ENCODE measurements at regions not wholly inside any gene's neighbourhood (a gene's known extent, or its start where the extent isn't known, plus 50 kb on each side); places are given as distances from the start of the nearest gene placed in this dataset.

GRCh38 chr20:56871691-56872090, 242.6 kb downstream of the TFAP2C start:
- POLR2A ChIA-PET, result no interaction called here
- Histone ChIP-seq H3K4me1 (ENCODE audit: control extremely low read depth in 1 of 4, control insufficient read depth in 4 of 4, insufficient read depth in 4 of 4, low read length in 3 of 4) (no peaks in the 10 kb centered on the region), H3K9me3 (ENCODE audit: control extremely low read depth in 1 of 5, control insufficient read depth in 4 of 5, insufficient read depth in 2 of 5, low read depth in 1 of 5, low read length in 4 of 5) (peaks cover 0 to 9% (median 2%) of the 10 kb centered on the region in 5 experiments), H3K27me3 (replicated peaks in 2 of 5; ENCODE audit: control insufficient read depth in 4 of 5, insufficient read depth in 5 of 5, low read length in 4 of 5) (peaks cover 0 to 6% (median 2%) of the 10 kb centered on the region in 5 experiments), H3K36me3 (ENCODE audit: control insufficient read depth in 4 of 4, insufficient read depth in 4 of 4, low read length in 3 of 4) (no peaks in the 10 kb centered on the region), H3K27ac (ENCODE audit: insufficient read depth in 1 of 2, low read depth in 1 of 2, low read length in 2 of 2, poor library complexity in 1 of 2, severe bottlenecking in 2 of 2) (no peak overlapping the region), H3K4me3 (ENCODE audit: control insufficient read depth in 1 of 7, extremely low read depth in 1 of 7, insufficient read depth in 4 of 7, low read depth in 2 of 7, low read length in 6 of 7) (no peak overlapping the region)
- no peak for DNase-seq
- 81% methylated on average over 11 of the region's 11 CpGs for WGBS (ENCODE audit: insufficient coverage)
- CTCF ChIA-PET, result no interaction called here

- ChIA-PET CTCF (no interaction called here), POLR2A (no interaction called here)
- over 99% methylated on average over 8 of the region's 11 CpGs for WGBS (ENCODE audit: insufficient coverage)
- Histone ChIP-seq H3K27ac (ENCODE audit: insufficient read depth in 1 of 2, low read depth in 1 of 2, low read length in 2 of 2, poor library complexity in 1 of 2, severe bottlenecking in 2 of 2) (no peak overlapping the region), H3K9me3 (ENCODE audit: control extremely low read depth in 1 of 5, control insufficient read depth in 4 of 5, insufficient read depth in 2 of 5, low read depth in 1 of 5, low read length in 4 of 5) (peaks cover 0 to 9% (median 0%) of the 10 kb centered on the region in 5 experiments), H3K4me1 (ENCODE audit: control extremely low read depth in 1 of 4, control insufficient read depth in 4 of 4, insufficient read depth in 4 of 4, low read length in 3 of 4) (no peaks in the 10 kb centered on the region), H3K36me3 (ENCODE audit: control insufficient read depth in 4 of 4, insufficient read depth in 4 of 4, low read length in 3 of 4) (no peaks in the 10 kb centered on the region), H3K27me3 (replicated peaks in 2 of 5; ENCODE audit: control insufficient read depth in 4 of 5, insufficient read depth in 5 of 5, low read length in 4 of 5) (peaks cover 0 to 7% (median 2%) of the 10 kb centered on the region in 5 experiments), H3K4me3 (ENCODE audit: control insufficient read depth in 1 of 7, extremely low read depth in 1 of 7, insufficient read depth in 4 of 7, low read depth in 2 of 7, low read length in 6 of 7) (no peak overlapping the region)
- DNase-seq, result no peak
These were observed 243.7 kb downstream of the TFAP2C start for GRCh38 chr20:56872620-56873458.

GRCh38 chr20:56873836-56874235, 244.7 kb downstream of the TFAP2C start:
- Histone ChIP-seq H3K4me1 (ENCODE audit: control extremely low read depth in 1 of 4, control insufficient read depth in 4 of 4, insufficient read depth in 4 of 4, low read length in 3 of 4) (no peaks in the 10 kb centered on the region), H3K27ac (ENCODE audit: insufficient read depth in 1 of 2, low read depth in 1 of 2, low read length in 2 of 2, poor library complexity in 1 of 2, severe bottlenecking in 2 of 2) (no peak overlapping the region), H3K27me3 (replicated peaks in 2 of 5; ENCODE audit: control insufficient read depth in 4 of 5, insufficient read depth in 5 of 5, low read length in 4 of 5) (peaks cover 0 to 10% (median 2%) of the 10 kb centered on the region in 5 experiments), H3K9me3 (ENCODE audit: control extremely low read depth in 1 of 5, control insufficient read depth in 4 of 5, insufficient read depth in 2 of 5, low read depth in 1 of 5, low read length in 4 of 5) (peaks cover 0 to 3% (median 0%) of the 10 kb centered on the region in 5 experiments), H3K4me3 (ENCODE audit: control insufficient read depth in 1 of 7, extremely low read depth in 1 of 7, insufficient read depth in 4 of 7, low read depth in 2 of 7, low read length in 6 of 7) (no peak overlapping the region), H3K36me3 (ENCODE audit: control insufficient read depth in 4 of 4, insufficient read depth in 4 of 4, low read length in 3 of 4) (no peaks in the 10 kb centered on the region)
- ChIA-PET CTCF (no interaction called here), POLR2A (no interaction called here)
- no peak for DNase-seq
- 91% methylated on average over 26 of the region's 26 CpGs for WGBS (ENCODE audit: insufficient coverage)

GRCh38 chr20:56875052-56875659, 246.1 kb downstream of the TFAP2C start:
- no peak overlapping the region for H3K4me3 ChIP-seq (ENCODE audit: control insufficient read depth in 1 of 7, extremely low read depth in 1 of 7, insufficient read depth in 4 of 7, low read depth in 2 of 7, low read length in 6 of 7)
- CTCF ChIA-PET, result no interaction called here
- no peaks in the 10 kb centered on the region for H3K4me1 ChIP-seq (ENCODE audit: control extremely low read depth in 1 of 4, control insufficient read depth in 4 of 4, insufficient read depth in 4 of 4, low read length in 3 of 4)
- DNase-seq, result no peak
- peaks cover 0 to 7% (median 2%) of the 10 kb centered on the region in 5 experiments for H3K27me3 ChIP-seq (replicated peaks in 2 of 5; ENCODE audit: control insufficient read depth in 4 of 5, insufficient read depth in 5 of 5, low read length in 4 of 5)
- H3K9me3 ChIP-seq (ENCODE audit: control extremely low read depth in 1 of 5, control insufficient read depth in 4 of 5, insufficient read depth in 2 of 5, low read depth in 1 of 5, low read length in 4 of 5), result peaks cover 0 to 6% (median 0%) of the 10 kb centered on the region in 5 experiments
- H3K36me3 ChIP-seq (ENCODE audit: control insufficient read depth in 4 of 4, insufficient read depth in 4 of 4, low read length in 3 of 4), result no peaks in the 10 kb centered on the region
- 47% methylated on average over 6 of the region's 6 CpGs for WGBS (ENCODE audit: insufficient coverage)
- POLR2A ChIA-PET, result no interaction called here
- no peak overlapping the region for H3K27ac ChIP-seq (ENCODE audit: insufficient read depth in 1 of 2, low read depth in 1 of 2, low read length in 2 of 2, poor library complexity in 1 of 2, severe bottlenecking in 2 of 2)

- CTCF ChIA-PET, result no interaction called here
- H3K9me3 ChIP-seq (ENCODE audit: control extremely low read depth in 1 of 5, control insufficient read depth in 4 of 5, insufficient read depth in 2 of 5, low read depth in 1 of 5, low read length in 4 of 5), result peaks cover 0 to 6% (median 0%) of the 10 kb centered on the region in 5 experiments
- POLR2A ChIA-PET, result no interaction called here
- H3K36me3 ChIP-seq (ENCODE audit: control insufficient read depth in 4 of 4, insufficient read depth in 4 of 4, low read length in 3 of 4), result no peaks in the 10 kb centered on the region
- peaks cover 0 to 8% (median 2%) of the 10 kb centered on the region in 5 experiments for H3K27me3 ChIP-seq (replicated peaks in 2 of 5; ENCODE audit: control insufficient read depth in 4 of 5, insufficient read depth in 5 of 5, low read length in 4 of 5)
- no peak overlapping the region for H3K4me3 ChIP-seq (ENCODE audit: control insufficient read depth in 1 of 7, extremely low read depth in 1 of 7, insufficient read depth in 4 of 7, low read depth in 2 of 7, low read length in 6 of 7)
- DNase-seq, result no peak
- 80% methylated on average over 1 of the region's 7 CpGs for WGBS (ENCODE audit: insufficient coverage)
- H3K4me1 ChIP-seq (ENCODE audit: control extremely low read depth in 1 of 4, control insufficient read depth in 4 of 4, insufficient read depth in 4 of 4, low read length in 3 of 4), result no peaks in the 10 kb centered on the region
- no peak overlapping the region for H3K27ac ChIP-seq (ENCODE audit: insufficient read depth in 1 of 2, low read depth in 1 of 2, low read length in 2 of 2, poor library complexity in 1 of 2, severe bottlenecking in 2 of 2)
These were observed 246.7 kb downstream of the TFAP2C start for GRCh38 chr20:56875803-56876202.

GRCh38 chr20:56885521-56885920, 256.4 kb downstream of the TFAP2C start:
- Histone ChIP-seq H3K27me3 (replicated peaks in 2 of 5; ENCODE audit: control insufficient read depth in 4 of 5, insufficient read depth in 5 of 5, low read length in 4 of 5) (peaks cover 0 to 5% (median 0%) of the 10 kb centered on the region in 5 experiments), H3K36me3 (ENCODE audit: control insufficient read depth in 4 of 4, insufficient read depth in 4 of 4, low read length in 3 of 4) (no peaks in the 10 kb centered on the region), H3K9me3 (ENCODE audit: control extremely low read depth in 1 of 5, control insufficient read depth in 4 of 5, insufficient read depth in 2 of 5, low read depth in 1 of 5, low read length in 4 of 5) (no peaks in the 10 kb centered on the region), H3K27ac (ENCODE audit: insufficient read depth in 1 of 2, low read depth in 1 of 2, low read length in 2 of 2, poor library complexity in 1 of 2, severe bottlenecking in 2 of 2) (no peak overlapping the region), H3K4me1 (ENCODE audit: control extremely low read depth in 1 of 4, control insufficient read depth in 4 of 4, insufficient read depth in 4 of 4, low read length in 3 of 4) (no peaks in the 10 kb centered on the region), H3K4me3 (ENCODE audit: control insufficient read depth in 1 of 7, extremely low read depth in 1 of 7, insufficient read depth in 4 of 7, low read depth in 2 of 7, low read length in 6 of 7) (no peak overlapping the region)
- WGBS (ENCODE audit: insufficient coverage), result 80% methylated on average over 13 of the region's 14 CpGs
- DNase-seq, result no peak
- ChIA-PET POLR2A (no interaction called here), CTCF (no interaction called here)

GRCh38 chr20:56890011-56890410, 260.9 kb downstream of the TFAP2C start:
- Histone ChIP-seq H3K9me3 (ENCODE audit: control extremely low read depth in 1 of 5, control insufficient read depth in 4 of 5, insufficient read depth in 2 of 5, low read depth in 1 of 5, low read length in 4 of 5) (no peaks in the 10 kb centered on the region), H3K4me3 (ENCODE audit: control insufficient read depth in 1 of 7, extremely low read depth in 1 of 7, insufficient read depth in 4 of 7, low read depth in 2 of 7, low read length in 6 of 7) (no peak overlapping the region), H3K27me3 (replicated peaks in 2 of 5; ENCODE audit: control insufficient read depth in 4 of 5, insufficient read depth in 5 of 5, low read length in 4 of 5) (peaks cover 0 to 3% (median 0%) of the 10 kb centered on the region in 5 experiments), H3K36me3 (ENCODE audit: control insufficient read depth in 4 of 4, insufficient read depth in 4 of 4, low read length in 3 of 4) (no peaks in the 10 kb centered on the region), H3K27ac (ENCODE audit: insufficient read depth in 1 of 2, low read depth in 1 of 2, low read length in 2 of 2, poor library complexity in 1 of 2, severe bottlenecking in 2 of 2) (no peak overlapping the region), H3K4me1 (ENCODE audit: control extremely low read depth in 1 of 4, control insufficient read depth in 4 of 4, insufficient read depth in 4 of 4, low read length in 3 of 4) (peaks cover 0 to 5% (median 2%) of the 10 kb centered on the region in 4 experiments)
- no peak for DNase-seq
- WGBS (ENCODE audit: insufficient coverage), result 79% methylated on average over 6 of the region's 11 CpGs
- CTCF ChIA-PET, result no interaction called here
- POLR2A ChIA-PET, result no interaction called here

Measured in common myeloid progenitor, CD34-positive (primary cell).